GM10248 (cell line): ENCODE measurements at regions not wholly inside any gene's neighbourhood (a gene's known extent, or its start where the extent isn't known, plus 50 kb on each side); places are given as distances from the start of the nearest gene placed in this dataset.
"Not testable (repeated sequence)": the region's sequence is repeated elsewhere in the genome, so short reads cannot be mapped to it uniquely, and the experiment has no call there.

Experiments used
- CTCF ChIA-PET: fragments of 300-600 bp; sonication (Branson Sonifier 250); formaldehyde crosslinking; extraction: SDS; loops from one replicate; lab custom pipeline; 2021; ENCODE audit warnings: antibody characterized with exemption; lab: Yijun Ruan, JAX
- POLR2A ChIA-PET: fragments of 350-650 bp; sonication (Branson Sonifier 250); formaldehyde crosslinking; extraction: SDS; loops from one replicate; lab custom pipeline; 2020; ENCODE audit warnings: antibody characterized with exemption; lab: Yijun Ruan, JAX
- DNase-seq: peaks from one replicate; pipeline ENCODE4 v3.0.0; 2012; ENCODE audit errors: extremely low spot score
- TF ChIP-seq, protein P1 (sequence below): IDR thresholded peaks from 2 replicates; pipeline ENCODE4 v1.5.1; 2012; ENCODE audit warnings: mild to moderate bottlenecking, low read depth; ENCODE audit errors: extremely low read depth, missing control alignments, control extremely low read depth

DNA sequence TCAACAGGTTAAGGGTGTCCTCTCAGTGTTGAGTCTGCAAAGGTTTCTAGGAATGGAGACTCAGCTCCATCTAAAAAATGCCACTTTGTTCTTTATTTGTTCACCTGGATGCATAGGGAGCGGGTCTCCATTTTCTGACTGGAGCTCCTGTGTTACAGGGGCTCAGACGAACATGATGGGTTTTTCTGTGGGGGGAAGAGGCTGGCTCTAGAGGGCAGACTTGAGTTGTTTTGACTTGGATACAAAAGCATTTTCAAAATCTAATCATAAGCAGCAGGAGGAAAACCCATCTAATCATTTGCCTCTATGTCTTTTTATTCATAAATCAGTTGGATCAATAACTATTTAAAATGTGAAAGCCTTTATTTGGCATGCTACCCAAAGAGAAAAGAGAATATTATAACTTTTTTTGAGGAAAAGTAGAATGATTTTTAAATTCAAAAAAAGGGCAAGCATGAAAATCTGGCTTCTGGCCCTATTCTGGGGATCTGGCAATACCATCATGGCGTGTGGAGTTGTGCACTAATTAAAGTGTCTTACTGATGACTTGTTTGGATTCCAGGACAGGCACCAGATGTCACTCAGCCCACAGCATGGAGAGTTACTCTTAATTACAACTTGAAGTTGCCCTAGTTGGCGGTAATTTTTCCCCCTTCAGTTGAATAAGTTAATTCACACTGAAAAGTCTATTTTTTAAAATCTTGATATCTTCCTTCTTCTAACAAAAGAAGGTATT, 594.9 kb downstream of the REEP3 start:
- peak; percentile 9 for DNase-seq
- ChIA-PET POLR2A (no interaction called here), CTCF (interaction anchor here (0.9 to 1.6 kb wide), 4 partner anchors 25 to 76 kb away, joined by 3 to 5 read pairs (median 4); no protein-coding TSS in a partner anchor)
- TF ChIP-seq, protein P1, sequence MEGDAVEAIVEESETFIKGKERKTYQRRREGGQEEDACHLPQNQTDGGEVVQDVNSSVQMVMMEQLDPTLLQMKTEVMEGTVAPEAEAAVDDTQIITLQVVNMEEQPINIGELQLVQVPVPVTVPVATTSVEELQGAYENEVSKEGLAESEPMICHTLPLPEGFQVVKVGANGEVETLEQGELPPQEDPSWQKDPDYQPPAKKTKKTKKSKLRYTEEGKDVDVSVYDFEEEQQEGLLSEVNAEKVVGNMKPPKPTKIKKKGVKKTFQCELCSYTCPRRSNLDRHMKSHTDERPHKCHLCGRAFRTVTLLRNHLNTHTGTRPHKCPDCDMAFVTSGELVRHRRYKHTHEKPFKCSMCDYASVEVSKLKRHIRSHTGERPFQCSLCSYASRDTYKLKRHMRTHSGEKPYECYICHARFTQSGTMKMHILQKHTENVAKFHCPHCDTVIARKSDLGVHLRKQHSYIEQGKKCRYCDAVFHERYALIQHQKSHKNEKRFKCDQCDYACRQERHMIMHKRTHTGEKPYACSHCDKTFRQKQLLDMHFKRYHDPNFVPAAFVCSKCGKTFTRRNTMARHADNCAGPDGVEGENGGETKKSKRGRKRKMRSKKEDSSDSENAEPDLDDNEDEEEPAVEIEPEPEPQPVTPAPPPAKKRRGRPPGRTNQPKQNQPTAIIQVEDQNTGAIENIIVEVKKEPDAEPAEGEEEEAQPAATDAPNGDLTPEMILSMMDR = peak; percentile 58

DNA sequence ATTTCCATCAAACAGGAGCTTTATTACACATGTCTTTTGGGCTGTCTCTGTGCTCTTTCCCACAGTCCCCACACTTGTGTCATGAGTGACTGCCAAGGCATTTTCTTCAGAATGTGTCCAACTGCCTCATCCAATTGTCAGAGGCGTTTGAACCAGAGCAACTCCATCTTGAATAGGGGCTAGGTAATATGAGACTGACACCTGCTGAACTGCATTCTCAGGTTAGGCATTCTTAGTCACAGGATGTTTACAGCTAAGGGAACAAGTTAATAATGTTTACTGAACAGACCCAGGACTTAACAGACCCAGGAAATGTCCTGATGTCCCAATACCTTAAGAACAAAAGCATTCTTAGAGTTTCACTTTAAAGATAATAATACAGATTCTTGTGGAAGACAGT, 595.5 kb downstream of the REEP3 start:
- POLR2A ChIA-PET = no interaction called here
- CTCF ChIA-PET = interaction anchor here (1.4 to 1.6 kb wide), 2 partner anchors 21 to 33 kb away, joined by 3 read pairs; no protein-coding TSS in a partner anchor
- TF ChIP-seq, protein P1 = no peak
- DNase-seq = no peak

- TF ChIP-seq, protein P1 = no peak
- ChIA-PET CTCF (no interaction called here), POLR2A (no interaction called here)
- DNase-seq = no peak
Measured at GRCh38 chr10:64118736-64119135, 597.5 kb downstream of the REEP3 start.

- DNase-seq, CTCF ChIA-PET, POLR2A ChIA-PET: not testable (repeated sequence)
Measured at GRCh38 chr10:64120301-64120980, 599.2 kb downstream of the REEP3 start.

- TF ChIP-seq, protein P1 = no peak
- ChIA-PET POLR2A (no interaction called here), CTCF (interaction anchor here (1.3 kb wide), 1 partner anchor 10 kb away, joined by 4 read pairs; no protein-coding TSS in a partner anchor)
- DNase-seq = no peak
Measured at GRCh38 chr10:64130152-64130551, 609.0 kb downstream of the REEP3 start.

DNA sequence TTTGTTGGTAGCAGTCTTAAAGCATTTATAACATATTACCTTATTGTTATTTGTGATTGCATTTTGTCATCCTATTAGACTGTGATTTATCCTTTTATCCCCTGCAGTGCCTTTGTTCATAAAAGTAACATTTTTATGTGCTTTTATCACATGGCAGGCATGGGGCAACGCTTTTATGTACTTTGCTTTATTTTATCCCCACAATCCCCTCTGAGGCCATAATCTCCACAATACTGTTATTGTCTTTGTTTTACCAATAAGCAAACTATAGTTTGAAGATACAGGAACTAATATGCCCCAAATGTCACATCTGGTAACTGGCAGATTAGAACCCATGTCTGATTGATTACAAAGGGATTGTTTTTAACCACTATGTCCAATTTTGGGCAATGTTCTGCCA, 613.5 kb downstream of the REEP3 start:
- CTCF ChIA-PET = interaction anchor here (1.3 kb wide), 1 partner anchor 11 kb away, joined by 4 read pairs; no protein-coding TSS in a partner anchor
- TF ChIP-seq, protein P1 = no peak
- POLR2A ChIA-PET = no interaction called here
- DNase-seq = no peak
